K562 (cell line): ENCODE measurements at regions not wholly inside any gene's neighbourhood (a gene's known extent, or its start where the extent isn't known, plus 50 kb on each side); places are given as distances from the start of the nearest gene placed in this dataset.
A peak's percentile ranks its signal among the peaks of the same experiment; 100 is the strongest.

Experiments
- ATAC-seq: fragments of 200-7000 bp; cut with Tn5 transposase; 3 replicates; pipeline ENCODE4 v1.9.1; 2020; ENCODE audit warnings: moderate library complexity
- BruUV-seq: library from RNA; stranded (reverse); fragments of 400-500 nt; replicated peaks from 2 replicates; lab custom pipeline; 2021; lab: Mats Ljungman, UMichigan
- CTCF ChIA-PET: fragments of 300-600 bp; formaldehyde crosslinking; extraction: SDS; loops from one replicate; lab custom pipeline; 2021; ENCODE audit warnings: low intra/inter-chr PET ratio; lab: Yijun Ruan, JAX
- POLR2A ChIA-PET: fragments of 300-600, 350-650 bp; sonication (Branson Sonifier 250); formaldehyde crosslinking; extraction: SDS; loops from one replicate; lab custom pipeline; 2021; ENCODE audit warnings: antibody characterized with exemption, inconsistent platforms; lab: Yijun Ruan, JAX
- DNase-seq, 4 experiments: peaks; one replicate each; pipeline versions ENCODE4 v3.0.0 to v3.0.0-alpha.2; 2011 to 2018; ENCODE audit warnings: low spot score in 3 of 4, mixed read lengths in 3 of 4; ENCODE audit errors: extremely low read depth in 1 of 4
- FAIRE-seq: peaks from 2 replicates; lab custom pipeline; 2011; peaks lifted over from hg19 to GRCh38; lab: Jason Lieb, UNC
- H2AFZ ChIP-seq: 2 replicates; pipeline ENCODE4 v1.6.0; 2011; ENCODE audit warnings: low read depth, low read length, control low read depth, inconsistent platforms
- H3K27ac ChIP-seq: fragments of 200-600 bp; 3 replicates; pipeline ENCODE4 v1.8.0; 2011; ENCODE audit warnings: low read depth, mild to moderate bottlenecking, control low read depth, inconsistent platforms, low read length, moderate library complexity, mixed read lengths; ENCODE audit errors: extremely low read depth
- H3K27me3 ChIP-seq, 2 experiments: fragments of 300-600 bp in 1 of 2; 2 replicates in 1 of 2; 3 replicates in 1 of 2; pipeline versions ENCODE4 v1.6.0 to v1.8.0; 2011; ENCODE audit warnings: inconsistent platforms in 2 of 2, low read length in 2 of 2, mild to moderate bottlenecking in 1 of 2, mixed read lengths in 1 of 2, moderate library complexity in 1 of 2; ENCODE audit not compliant: control insufficient read depth in 2 of 2, insufficient read depth in 2 of 2
- H3K36me3 ChIP-seq: fragments of 300-600 bp; 3 replicates; pipeline ENCODE4 v1.8.0; 2011; ENCODE audit warnings: mild to moderate bottlenecking, low read length, inconsistent platforms; ENCODE audit not compliant: control insufficient read depth, insufficient read depth
- H3K4me1 ChIP-seq, 2 experiments: fragments of 200-600 bp in 1 of 2; replicated peaks in 1 of 2; 2 replicates in 1 of 2; 3 replicates in 1 of 2; pipeline versions ENCODE4 v1.5.1 to v1.8.0; 2011; ENCODE audit warnings: inconsistent platforms in 2 of 2, low read length in 2 of 2, mild to moderate bottlenecking in 1 of 2, mixed read lengths in 1 of 2, moderate library complexity in 1 of 2; ENCODE audit not compliant: control insufficient read depth in 2 of 2, insufficient read depth in 2 of 2
- H3K4me2 ChIP-seq: 2 replicates; pipeline ENCODE4 v1.6.1; 2011; ENCODE audit warnings: low read length, control low read depth, inconsistent platforms, mixed read lengths; ENCODE audit not compliant: insufficient read depth
- H3K4me3 ChIP-seq: fragments of 200-600 bp; sonication (generic), shearing (Covaris generic); 2 replicates; pipeline ENCODE4 v1.5.1; 2016; ENCODE audit warnings: control low read depth, inconsistent platforms
- H3K79me2 ChIP-seq: fragments of 200-600 bp; 3 replicates; pipeline ENCODE4 v1.8.0; 2011; ENCODE audit warnings: low read length, inconsistent platforms; ENCODE audit not compliant: control insufficient read depth, insufficient read depth
- H3K9ac ChIP-seq, 2 experiments: 2 replicates each; pipeline versions ENCODE4 v1.6.0 to v1.6.1; 2011; ENCODE audit warnings: low read depth in 2 of 2, low read length in 2 of 2, control low read depth in 1 of 2, inconsistent platforms in 1 of 2, mild to moderate bottlenecking in 1 of 2, mixed read lengths in 1 of 2; ENCODE audit not compliant: insufficient read depth in 1 of 2
- H3K9me1 ChIP-seq: one replicate; pipeline ENCODE4 v1.6.0; 2011; ENCODE audit warnings: inconsistent platforms, mild to moderate bottlenecking, low read length, moderate library complexity; ENCODE audit not compliant: control insufficient read depth, insufficient read depth
- H3K9me3 ChIP-seq: replicated peaks from 2 replicates; pipeline ENCODE4 v1.5.1; 2011; ENCODE audit warnings: low read depth, low read length, inconsistent platforms; ENCODE audit not compliant: control insufficient read depth, insufficient read depth
- H4K20me1 ChIP-seq: replicated peaks from 2 replicates; pipeline ENCODE4 v1.6.1; 2011; ENCODE audit warnings: low read length, inconsistent platforms, mixed read lengths; ENCODE audit not compliant: control insufficient read depth, insufficient read depth
- CEBPB ChIP-seq: fragments of 450-650 bp; IDR thresholded peaks from 2 replicates; pipeline ENCODE4 v1.6.1; 2016; ENCODE audit warnings: missing genetic modification characterization, missing compliant biosample characterization
- CEBPG ChIP-seq, 3 experiments: fragments of 200-800 bp in 1 of 3; sonication (Bioruptor generic) in 1 of 3; sonication (generic) in 1 of 3; formaldehyde crosslinking in 1 of 3; IDR thresholded peaks in 2 of 3; conservative IDR thresholded peaks in 1 of 3; 2 replicates each; pipeline versions ENCODE4 v1.6.1 to v1.8.0; 2016 to 2022; ENCODE audit warnings: missing compliant biosample characterization in 2 of 3, missing genetic modification characterization in 2 of 3, mild to moderate bottlenecking in 1 of 3, missing genetic modification reagents in 1 of 3
- ETS1 ChIP-seq: conservative IDR thresholded peaks from 2 replicates; pipeline ENCODE4 v1.6.1; 2011; ENCODE audit warnings: low read depth, mild to moderate bottlenecking, low read length; ENCODE audit not compliant: control insufficient read depth
- HMGXB4 ChIP-seq: sonication (generic); formaldehyde crosslinking; IDR thresholded peaks from 2 replicates; pipeline ENCODE4 v1.8.1; 2023; ENCODE audit warnings: mild to moderate bottlenecking, missing genetic modification reagents
- TRIM24 ChIP-seq, 2 experiments: fragments of 450-650 bp; IDR thresholded peaks; 2 replicates each; pipeline ENCODE4 v1.6.1; 2016
- ZBTB12 ChIP-seq: fragments of 250-450 bp; sonication (Bioruptor Pico); IDR thresholded peaks from 2 replicates; pipeline ENCODE4 v1.4.0; 2020
- WGBS: fragments of 100-300 bp; shearing (Covaris generic); methylation state at CpG from one replicate; pipeline ENCODE4 v1.1.6; 2016; ENCODE audit warnings: low coverage, mixed read lengths; ENCODE audit not compliant: insufficient coverage; ENCODE audit errors: missing lambda C conversion rate; 5-methylcytosine and 5-hydroxymethylcytosine counted together
- in situ Hi-C: fragments of 300-500 bp; cut with MboI; formaldehyde crosslinking; loops from 4 replicates; pipeline ENCODE4 v1.15.0; 2018; ENCODE audit warnings: inconsistent platforms, mixed read lengths
- intact Hi-C: fragments of 100-400 bp; cut with micrococcal nuclease; formaldehyde crosslinking; loops from 2 replicates; pipeline ENCODE4 v1.14.2; 2022

GRCh38 chr14:103194256-103195045 is 71.2 kb downstream of the TNFAIP2 start:
- ATAC-seq (no peak), FAIRE-seq (no peak), DNase-seq (no peak)
- no TSS peak for BruUV-seq
- H3K27me3 ChIP-seq, result no peaks in the 10 kb centered on the region
- H3K27ac ChIP-seq, result no peak overlapping the region
- CTCF ChIA-PET, result no interaction called here
- H3K36me3 ChIP-seq, result no peaks in the 10 kb centered on the region
- WGBS, result 58% methylated on average over 15 of the region's 16 CpGs
- in situ Hi-C loops (no loop called here), intact Hi-C loops (no loop called here)
- no peaks in the 10 kb centered on the region for H3K9me1 ChIP-seq
- no peaks in the 10 kb centered on the region for H4K20me1 ChIP-seq
- H3K79me2 ChIP-seq, result no peaks in the 10 kb centered on the region
- H3K4me1 ChIP-seq, result peaks cover 2 to 8% of the 10 kb centered on the region in 2 experiments; a peak in 3 of 5 replicates
- H2AFZ ChIP-seq, result no peak overlapping the region
- no peak overlapping the region for H3K4me2 ChIP-seq
- H3K9ac ChIP-seq, result no peak overlapping the region
- 0 out of 2 replicates have a peak, but pooled peaks cover 2% of the 10 kb centered on the region for H3K9me3 ChIP-seq
- H3K4me3 ChIP-seq, result no peak overlapping the region
- no peak for TF ChIP-seq ETS1
- peak; percentile 20 to 55; a peak in 1 of 4 replicates for TF ChIP-seq TRIM24 (IDR thresholded peaks at IDR 0.05)
- TF ChIP-seq ZBTB12 (CRISPR knock-in tag), result no peak
- TF ChIP-seq HMGXB4, result no peak
- no peak for TF ChIP-seq CEBPG (CRISPR knock-in tag; IDR thresholded peaks at IDR 0.05)
- peak; percentile 70 to 75 for TF ChIP-seq CEBPG (tag; conservative IDR thresholded peaks at IDR 0.05 in 1 of 2, IDR thresholded peaks at IDR 0.05 in 1 of 2)
- TF ChIP-seq CEBPB, result peak; percentile 82
- POLR2A ChIA-PET, result no interaction called here
